ENCODE measurements at regions not wholly inside any gene's neighbourhood (a gene's known extent, or its start where the extent isn't known, plus 50 kb on each side); places are given as distances from the start of the nearest gene placed in this dataset.
"Not testable (repeated sequence)": the region's sequence is repeated elsewhere in the genome, so short reads cannot be mapped to it uniquely, and the experiment has no call there.

GRCh38 chrX:37925761-37926160, 78.4 kb upstream of the DYNLT3 start:
- not testable (repeated sequence) for TF ChIP-seq CTCF (IDR thresholded peaks at IDR 0.05); POLR2A (IDR thresholded peaks at IDR 0.05); POLR2AphosphoS5 (IDR thresholded peaks at IDR 0.05; ENCODE audit: insufficient read depth in 1 of 2, low read depth in 1 of 2)

Measured in vagina (tissue), 2 donors.